Testis (tissue), 2 donors: ENCODE measurements at regions not wholly inside any gene's neighbourhood (a gene's known extent, or its start where the extent isn't known, plus 50 kb on each side); places are given as distances from the start of the nearest gene placed in this dataset.

Experiments used
- DNase-seq: peaks from one replicate; pipeline ENCODE4 v3.0.0-alpha.2; 2019
- H3K27ac ChIP-seq, 2 donors: fragments of 200-600 bp; sonication (generic); one replicate each; pipeline ENCODE4 v1.5.1; 2019
- H3K27me3 ChIP-seq: fragments of 200-600 bp; sonication (generic); one replicate; pipeline ENCODE4 v1.5.1; 2019
- H3K36me3 ChIP-seq: fragments of 200-600 bp; sonication (generic); one replicate; pipeline ENCODE4 v1.5.1; 2017; ENCODE audit warnings: low read depth; ENCODE audit errors: missing control alignments
- H3K4me1 ChIP-seq: fragments of 200-600 bp; sonication (generic); one replicate; pipeline ENCODE4 v1.5.1; 2019
- H3K4me3 ChIP-seq, 2 donors: fragments of 200-600 bp; sonication (generic); one replicate each; pipeline ENCODE4 v1.5.1; 2017 to 2019
- H3K9me3 ChIP-seq: fragments of 200-600 bp; sonication (generic); one replicate; pipeline ENCODE4 v1.5.1; 2017
- CTCF ChIP-seq, 3 experiments: fragments of 450-650 bp in 2 of 3; fragments of 200-600 bp in 1 of 3; sonication (generic) in 1 of 3; IDR thresholded peaks; one replicate each; pipeline ENCODE4 v1.5.1; 2016 to 2019; ENCODE audit warnings: antibody characterized with exemption in 3 of 3, mild to moderate bottlenecking in 2 of 3, moderate library complexity in 1 of 3
- POLR2A ChIP-seq: fragments of 450-650 bp; IDR thresholded peaks from one replicate; pipeline ENCODE4 v1.6.1; 2017; ENCODE audit warnings: antibody characterized with exemption, mild to moderate bottlenecking, moderate library complexity
- WGBS, 2 donors: methylation state at CpG; one replicate each; pipeline ENCODE4 v1.1.5; 2018; 5-methylcytosine and 5-hydroxymethylcytosine counted together
- intact Hi-C: fragments of 100-400 bp; cut with DNase I; formaldehyde crosslinking; loops from one replicate; pipeline ENCODE4 v1.15.1; 2023; ENCODE audit warnings: low total_unique reads

GRCh38 chr17:71919186-71919585, 201.6 kb upstream of the SOX9 start:
- no peaks in the 10 kb centered on the region for H3K9me3 ChIP-seq
- intact Hi-C loops, result no loop called here
- H3K36me3 ChIP-seq, result no peaks in the 10 kb centered on the region
- no peak for DNase-seq
- 86 to 92% methylated on average over 2 of the region's 2 CpGs for WGBS, 2 donors
- no peaks in the 10 kb centered on the region for H3K27me3 ChIP-seq
- no peaks in the 10 kb centered on the region for H3K4me1 ChIP-seq
- H3K27ac ChIP-seq, result no peak overlapping the region
- no peak overlapping the region for H3K4me3 ChIP-seq
- no peak for TF ChIP-seq CTCF (IDR thresholded peaks at IDR 0.05)
- no peak for TF ChIP-seq POLR2A

GRCh38 chr17:71919896-71920295, 200.9 kb upstream of the SOX9 start:
- no peak for TF ChIP-seq POLR2A
- no peak for TF ChIP-seq CTCF (IDR thresholded peaks at IDR 0.05)

GRCh38 chr17:71921796-71922195, 199.0 kb upstream of the SOX9 start:
- no peak overlapping the region for H3K27ac ChIP-seq
- TF ChIP-seq POLR2A (no peak), CTCF (IDR thresholded peaks at IDR 0.05) (no peak)
- 88 to 93% methylated on average over 2 of the region's 2 CpGs for WGBS, 2 donors
- no peaks in the 10 kb centered on the region for H3K9me3 ChIP-seq
- intact Hi-C loops, result no loop called here
- H3K4me1 ChIP-seq, result no peaks in the 10 kb centered on the region
- H3K36me3 ChIP-seq, result no peaks in the 10 kb centered on the region
- DNase-seq, result no peak
- H3K27me3 ChIP-seq, result no peaks in the 10 kb centered on the region
- no peak overlapping the region for H3K4me3 ChIP-seq

More at GRCh38 chr17:71919896-71920295, 200.9 kb upstream of the SOX9 start:
- Histone ChIP-seq H3K36me3 (no peaks in the 10 kb centered on the region), H3K4me1 (no peaks in the 10 kb centered on the region), H3K27me3 (no peaks in the 10 kb centered on the region), H3K27ac (no peak overlapping the region), H3K4me3 (no peak overlapping the region), H3K9me3 (no peaks in the 10 kb centered on the region)
- intact Hi-C loops, result no loop called here
- no peak for DNase-seq
- WGBS, 2 donors, result 74 to 81% methylated on average over 7 of the region's 7 CpGs

- Histone ChIP-seq H3K4me3 (no peak overlapping the region), H3K9me3 (no peaks in the 10 kb centered on the region), H3K27ac (no peak overlapping the region), H3K4me1 (no peaks in the 10 kb centered on the region), H3K27me3 (no peaks in the 10 kb centered on the region), H3K36me3 (no peaks in the 10 kb centered on the region)
- TF ChIP-seq CTCF (IDR thresholded peaks at IDR 0.05), result no peak
- TF ChIP-seq POLR2A, result no peak
- intact Hi-C loops, result no loop called here
- DNase-seq, result no peak
Observed at GRCh38 chr17:71922439-71922838, 198.4 kb upstream of the SOX9 start.

- Histone ChIP-seq H3K27ac (no peak overlapping the region), H3K9me3 (no peaks in the 10 kb centered on the region), H3K4me3 (no peak overlapping the region), H3K27me3 (no peaks in the 10 kb centered on the region), H3K36me3 (no peaks in the 10 kb centered on the region), H3K4me1 (no peaks in the 10 kb centered on the region)
- TF ChIP-seq CTCF (IDR thresholded peaks at IDR 0.05), result no peak
- TF ChIP-seq POLR2A, result no peak
- 89 to 94% methylated on average over 5 of the region's 5 CpGs for WGBS, 2 donors
- DNase-seq, result no peak
- intact Hi-C loops, result no loop called here
Observed at GRCh38 chr17:71926746-71927398, 193.9 kb upstream of the SOX9 start.
